GM12892 (cell line): ENCODE measurements at regions not wholly inside any gene's neighbourhood (a gene's known extent, or its start where the extent isn't known, plus 50 kb on each side); places are given as distances from the start of the nearest gene placed in this dataset.

ENCODE experiments used
- DNase-seq: peaks from one replicate; pipeline ENCODE4 v3.0.0; 2011; ENCODE audit not compliant: insufficient read length
- FAIRE-seq: peaks from 2 replicates; lab custom pipeline; 2011; peaks lifted over from hg19 to GRCh38; lab: Jason Lieb, UNC
- POLR2A ChIP-seq: IDR thresholded peaks from 2 replicates; pipeline ENCODE4 v1.6.1; 2011; ENCODE audit warnings: low read depth, low read length, control low read depth
- POLR2AphosphoS5 ChIP-seq: IDR thresholded peaks from 2 replicates; pipeline ENCODE4 v1.6.1; 2011; ENCODE audit warnings: low read depth, low read length, control low read depth
- TAF1 ChIP-seq: IDR thresholded peaks from 2 replicates; pipeline ENCODE4 v1.6.1; 2011; ENCODE audit warnings: low read depth, mild to moderate bottlenecking, control low read depth, low read length, borderline replicate concordance

DNA sequence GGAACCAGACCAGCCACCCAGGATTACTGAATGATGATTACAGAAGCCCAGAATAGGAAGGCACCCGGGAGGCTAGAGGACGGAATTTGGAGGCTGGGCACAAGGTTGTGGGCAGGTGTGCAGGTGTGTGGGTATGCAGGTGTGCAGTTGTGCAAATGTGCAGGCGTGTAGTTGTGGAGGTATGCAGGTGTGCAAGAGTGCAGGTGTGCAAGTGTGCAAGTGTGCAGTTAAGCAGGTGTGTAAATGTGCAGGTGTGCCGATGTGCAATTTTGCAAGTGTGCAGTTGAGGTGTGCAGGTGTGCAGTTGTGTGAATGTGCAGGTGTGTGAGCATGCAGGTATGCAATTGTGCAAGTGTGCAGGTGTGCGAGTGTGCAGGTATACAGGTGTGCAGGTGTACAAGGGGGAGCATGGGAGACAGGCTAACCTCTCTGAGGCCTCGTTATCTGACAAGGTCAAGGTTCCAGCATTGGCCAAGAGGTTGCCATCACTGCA, 131.8 kb downstream of the KCTD15 start:
- no peak for FAIRE-seq
- no peak for TF ChIP-seq POLR2AphosphoS5
- no peak for TF ChIP-seq POLR2A
- TF ChIP-seq TAF1: no peak
- DNase-seq: no peak

DNA sequence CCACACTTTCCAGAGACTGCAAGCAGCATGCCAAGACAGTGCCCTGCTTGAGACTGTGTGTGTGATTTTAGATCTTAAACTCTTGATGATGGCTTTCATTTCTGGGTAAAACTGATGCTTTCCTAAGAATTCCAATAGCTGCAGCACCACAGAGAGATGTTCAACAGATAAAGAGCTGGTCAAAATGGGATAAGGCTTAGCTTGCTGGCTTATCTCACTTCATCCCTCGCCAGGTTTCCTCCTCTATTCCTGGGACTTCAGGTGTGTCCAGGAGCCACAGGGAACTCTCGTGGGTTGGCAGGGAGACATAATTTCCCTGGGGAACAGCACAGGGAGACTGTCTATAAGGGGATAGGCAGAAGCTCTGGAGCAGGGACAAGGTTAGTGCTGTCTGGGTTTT, 137.3 kb downstream of the KCTD15 start:
- DNase-seq: no peak
- TF ChIP-seq POLR2A: no peak
- TF ChIP-seq POLR2AphosphoS5: no peak
- no peak for TF ChIP-seq TAF1
- FAIRE-seq: no peak

DNA sequence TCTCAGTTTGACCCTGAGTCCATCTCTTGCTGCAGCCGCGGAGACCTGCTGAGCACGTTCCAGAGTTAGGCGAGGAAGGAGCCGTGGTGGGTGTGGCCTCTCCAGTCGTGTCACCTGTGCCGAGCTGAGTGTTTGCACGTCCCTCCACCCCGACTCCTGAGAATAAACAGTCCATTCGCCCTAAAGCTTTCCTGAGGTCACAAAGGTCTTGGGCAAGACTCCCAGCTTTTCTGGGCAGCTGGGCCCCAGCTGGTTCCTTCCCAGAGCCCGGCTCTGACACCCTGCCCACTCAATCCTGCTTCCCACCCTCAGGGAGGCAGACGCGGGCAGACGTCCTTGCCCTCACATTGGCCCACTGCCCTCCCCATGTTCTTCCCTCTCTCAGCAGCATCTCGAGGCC, 142.2 kb downstream of the KCTD15 start:
- TF ChIP-seq TAF1 (no peak), POLR2A (no peak), POLR2AphosphoS5 (no peak)
- DNase-seq: no peak
- FAIRE-seq: no peak

DNA sequence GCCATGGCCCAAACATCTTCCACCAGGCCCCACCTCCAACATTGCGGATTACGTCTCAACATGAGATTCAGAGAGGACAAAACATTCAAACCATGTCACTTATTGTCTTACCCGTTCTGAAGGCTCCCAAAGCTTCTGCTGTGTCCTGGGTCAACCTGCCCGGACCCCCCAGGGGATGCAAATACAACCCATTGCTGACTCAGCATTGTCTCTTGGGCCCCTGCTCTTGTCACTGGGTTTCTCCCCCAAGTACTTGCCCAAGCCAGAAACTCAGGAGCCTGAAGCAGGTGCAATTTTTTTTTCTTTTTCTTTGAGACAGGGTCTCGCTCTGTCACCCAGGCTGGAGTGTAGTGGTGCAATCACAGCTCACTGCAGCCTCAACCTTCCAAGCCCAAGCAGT, 144.5 kb downstream of the KCTD15 start:
- TF ChIP-seq POLR2AphosphoS5: no peak
- no peak for TF ChIP-seq TAF1
- TF ChIP-seq POLR2A: no peak
- no peak for DNase-seq
- no peak for FAIRE-seq

DNA sequence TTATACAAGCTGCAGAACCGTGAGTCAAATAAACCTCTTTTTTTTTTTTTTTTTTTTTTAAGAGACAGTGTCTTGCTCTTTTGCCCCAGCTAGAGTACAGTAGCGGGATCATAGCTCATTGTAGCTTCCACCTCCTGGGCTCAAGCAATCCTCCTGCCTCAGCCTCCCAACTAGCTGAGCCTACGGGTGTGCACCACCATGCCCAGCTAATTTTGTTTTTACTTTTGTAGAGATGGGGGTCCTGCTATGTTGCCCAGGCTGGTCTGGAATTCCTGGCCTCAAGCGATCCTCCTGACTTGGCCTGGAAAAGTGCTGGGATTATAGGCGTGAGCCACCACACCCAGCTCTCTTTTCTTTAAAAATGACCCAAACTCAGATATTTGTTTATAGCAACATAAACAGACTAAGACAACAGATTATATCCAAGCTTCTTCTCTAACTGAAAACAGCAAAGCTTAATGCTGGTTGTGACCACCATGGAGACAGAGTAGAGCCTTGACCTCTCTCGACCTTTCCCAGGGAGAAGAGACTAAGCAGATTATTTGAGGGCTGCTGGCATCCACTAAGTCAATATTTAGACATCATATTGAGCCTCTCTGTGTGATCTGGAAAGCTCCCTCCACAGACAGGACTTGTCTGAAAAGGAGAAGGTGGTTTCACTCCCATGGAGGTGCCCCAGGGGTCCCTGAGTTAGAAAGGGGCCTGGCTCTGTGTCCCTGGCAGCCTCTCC, 150.0 kb downstream of the KCTD15 start:
- TF ChIP-seq POLR2AphosphoS5 (no peak), TAF1 (no peak), POLR2A (no peak)
- no peak for FAIRE-seq
- no peak for DNase-seq

- TF ChIP-seq POLR2A: no peak
- TF ChIP-seq TAF1: no peak
- TF ChIP-seq POLR2AphosphoS5: no peak
- FAIRE-seq (no peak), DNase-seq (no peak)
These were observed 150.7 kb downstream of the KCTD15 start for GRCh38 chr19:33947265-33947964.

- no peak for DNase-seq
- TF ChIP-seq POLR2AphosphoS5 (no peak), TAF1 (no peak), POLR2A (no peak)
- no peak for FAIRE-seq
These were observed 152.1 kb downstream of the KCTD15 start for GRCh38 chr19:33948651-33949335.

- DNase-seq: no peak
These were observed 153.6 kb downstream of the KCTD15 start for GRCh38 chr19:33950091-33950750.

GRCh38 chr19:33953023-33953422, 156.4 kb downstream of the KCTD15 start:
- FAIRE-seq: no peak
- DNase-seq: no peak
- TF ChIP-seq TAF1: no peak
- TF ChIP-seq POLR2AphosphoS5: no peak
- TF ChIP-seq POLR2A: no peak

More at GRCh38 chr19:33950091-33950750, 153.6 kb downstream of the KCTD15 start:
- no peak for TF ChIP-seq POLR2A
- no peak for TF ChIP-seq TAF1
- TF ChIP-seq POLR2AphosphoS5: no peak
- no peak for FAIRE-seq

DNA sequence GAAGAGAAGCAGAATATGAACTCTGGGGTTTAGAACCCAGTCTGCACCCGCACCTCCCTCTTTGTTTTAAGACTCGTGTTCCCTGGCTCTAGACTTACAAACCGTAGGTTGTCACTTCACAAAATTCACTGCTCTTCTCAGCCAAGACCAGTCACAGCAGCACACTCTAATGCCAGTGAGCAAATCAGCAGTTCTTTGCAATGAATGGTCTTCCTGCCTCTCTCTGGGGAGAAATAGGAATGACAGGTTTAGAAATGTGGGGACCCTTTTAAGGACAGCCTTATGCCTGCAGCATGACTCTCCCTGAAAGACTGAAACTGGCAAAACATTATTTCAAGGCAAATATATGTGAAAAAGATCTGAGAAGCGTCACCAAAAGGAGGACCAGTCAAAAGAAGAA, 156.9 kb downstream of the KCTD15 start:
- FAIRE-seq: no peak
- TF ChIP-seq POLR2A (no peak), POLR2AphosphoS5 (no peak), TAF1 (no peak)

DNA sequence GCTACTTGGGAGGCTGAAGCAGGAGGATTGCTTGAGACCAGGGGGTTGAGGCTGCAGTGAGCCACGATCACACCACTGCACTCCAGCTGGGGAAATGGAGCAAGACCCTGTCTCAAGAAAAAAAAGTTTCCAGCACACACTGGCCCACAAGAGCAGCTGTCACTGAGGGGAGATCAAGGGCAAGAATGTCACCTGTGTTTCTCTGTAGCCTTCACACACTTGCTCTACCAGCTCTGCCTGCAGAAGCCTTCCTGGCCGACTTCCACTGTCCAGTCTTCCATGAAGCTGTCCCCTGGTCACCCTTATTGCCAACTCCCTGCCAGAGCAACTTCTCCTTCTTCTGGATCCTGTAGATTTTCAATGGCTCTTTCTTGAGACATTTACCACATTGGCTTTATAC, 158.0 kb downstream of the KCTD15 start:
- TF ChIP-seq POLR2AphosphoS5 (no peak), POLR2A (no peak), TAF1 (no peak)
- DNase-seq (no peak), FAIRE-seq (no peak)

More for the DNA sequence above, 156.9 kb downstream of the KCTD15 start:
- DNase-seq: no peak
